Tibial nerve (tissue), 4 donors: ENCODE measurements at regions not wholly inside any gene's neighbourhood (a gene's known extent, or its start where the extent isn't known, plus 50 kb on each side); places are given as distances from the start of the nearest gene placed in this dataset.

Experiments used
- DNase-seq, 2 donors: peaks; one replicate each; pipeline ENCODE4 v3.0.0-alpha.2; 2019; ENCODE audit warnings: low spot score in 2 of 2
- H3K27ac ChIP-seq, 4 donors: fragments of 200-600 bp; sonication (generic) in 3 of 4; one replicate each; pipeline ENCODE4 v1.5.1; 2017 to 2019; ENCODE audit warnings: mild to moderate bottlenecking in 1 of 4
- H3K27me3 ChIP-seq, 2 donors: fragments of 200-600 bp; sonication (generic) in 1 of 2; one replicate each; pipeline versions ENCODE4 v1.5.1 to v1.6.0; 2017 to 2019
- H3K36me3 ChIP-seq, 3 donors: fragments of 200-600 bp; sonication (generic); one replicate each; pipeline ENCODE4 v1.5.1; 2018 to 2019
- H3K4me1 ChIP-seq, 4 donors: fragments of 200-600 bp; sonication (generic) in 3 of 4; one replicate each; pipeline ENCODE4 v1.5.1; 2017 to 2019
- H3K4me3 ChIP-seq, 4 donors: fragments of 200-600 bp; sonication (generic) in 3 of 4; one replicate each; pipeline ENCODE4 v1.5.1; 2017 to 2019; ENCODE audit warnings: mild to moderate bottlenecking in 1 of 4, moderate library complexity in 1 of 4
- H3K9me3 ChIP-seq, 4 donors: fragments of 200-600 bp; sonication (generic) in 3 of 4; one replicate each; pipeline ENCODE4 v1.5.1; 2017 to 2019
- EP300 ChIP-seq, 2 donors: sonication (generic); formaldehyde crosslinking; IDR thresholded peaks; one replicate each; pipeline ENCODE4 v1.6.1; 2017; ENCODE audit warnings: antibody characterized with exemption in 2 of 2, mild to moderate bottlenecking in 1 of 2
- POLR2A ChIP-seq, 2 donors: fragments of 450-650 bp; IDR thresholded peaks; one replicate each; pipeline ENCODE4 v1.6.1; 2017; ENCODE audit warnings: antibody characterized with exemption in 2 of 2, mild to moderate bottlenecking in 2 of 2, moderate library complexity in 2 of 2
- WGBS, 2 donors: methylation state at CpG; one replicate each; pipeline ENCODE4 v1.1.5; 2018; 5-methylcytosine and 5-hydroxymethylcytosine counted together
- TF ChIP-seq, protein P1 (sequence below), 5 experiments: fragments of 200-600 bp in 3 of 5; fragments of 450-650 bp in 2 of 5; sonication (generic) in 3 of 5; IDR thresholded peaks; one replicate each; pipeline ENCODE4 v1.5.1; 2016 to 2019; ENCODE audit warnings: antibody characterized with exemption in 5 of 5, mild to moderate bottlenecking in 3 of 5, moderate library complexity in 2 of 5

- Histone ChIP-seq H3K9me3 (no peaks in the 10 kb centered on the region), H3K4me1 (peaks cover 0 to 2% (median 0%) of the 10 kb centered on the region in 4 donors), H3K36me3 (no peaks in the 10 kb centered on the region), H3K27me3 (no peaks in the 10 kb centered on the region), H3K4me3 (no peak overlapping the region), H3K27ac (no peak overlapping the region)
- no peak for DNase-seq
- WGBS, 2 donors = 75 to 76% methylated on average over 4 of the region's 4 CpGs
- TF ChIP-seq, protein P1, sequence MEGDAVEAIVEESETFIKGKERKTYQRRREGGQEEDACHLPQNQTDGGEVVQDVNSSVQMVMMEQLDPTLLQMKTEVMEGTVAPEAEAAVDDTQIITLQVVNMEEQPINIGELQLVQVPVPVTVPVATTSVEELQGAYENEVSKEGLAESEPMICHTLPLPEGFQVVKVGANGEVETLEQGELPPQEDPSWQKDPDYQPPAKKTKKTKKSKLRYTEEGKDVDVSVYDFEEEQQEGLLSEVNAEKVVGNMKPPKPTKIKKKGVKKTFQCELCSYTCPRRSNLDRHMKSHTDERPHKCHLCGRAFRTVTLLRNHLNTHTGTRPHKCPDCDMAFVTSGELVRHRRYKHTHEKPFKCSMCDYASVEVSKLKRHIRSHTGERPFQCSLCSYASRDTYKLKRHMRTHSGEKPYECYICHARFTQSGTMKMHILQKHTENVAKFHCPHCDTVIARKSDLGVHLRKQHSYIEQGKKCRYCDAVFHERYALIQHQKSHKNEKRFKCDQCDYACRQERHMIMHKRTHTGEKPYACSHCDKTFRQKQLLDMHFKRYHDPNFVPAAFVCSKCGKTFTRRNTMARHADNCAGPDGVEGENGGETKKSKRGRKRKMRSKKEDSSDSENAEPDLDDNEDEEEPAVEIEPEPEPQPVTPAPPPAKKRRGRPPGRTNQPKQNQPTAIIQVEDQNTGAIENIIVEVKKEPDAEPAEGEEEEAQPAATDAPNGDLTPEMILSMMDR (IDR thresholded peaks at IDR 0.05) = no peak
These were observed 213.8 kb downstream of the SH3BP4 start for GRCh38 chr2:235165631-235166030.

GRCh38 chr2:235168174-235168979, 216.6 kb downstream of the SH3BP4 start:
- Histone ChIP-seq H3K4me1 (peaks cover 0 to 11% (median 4%) of the 10 kb centered on the region in 4 donors), H3K36me3 (no peaks in the 10 kb centered on the region), H3K4me3 (no peak overlapping the region), H3K9me3 (no peaks in the 10 kb centered on the region), H3K27me3 (no peaks in the 10 kb centered on the region), H3K27ac (no peak overlapping the region)
- TF ChIP-seq EP300 (IDR thresholded peaks at IDR 0.05) (no peak), POLR2A (IDR thresholded peaks at IDR 0.05) (no peak)
- TF ChIP-seq, protein P1 (IDR thresholded peaks at IDR 0.05) = no peak
- no peak for DNase-seq
- 72 to 76% methylated on average over 8 of the region's 8 CpGs for WGBS, 2 donors

- H3K9me3 ChIP-seq = no peaks in the 10 kb centered on the region
- TF ChIP-seq POLR2A (IDR thresholded peaks at IDR 0.05) (no peak), EP300 (IDR thresholded peaks at IDR 0.05) (no peak)
- TF ChIP-seq, protein P1 (IDR thresholded peaks at IDR 0.05) = no peak
- no peak overlapping the region for H3K4me3 ChIP-seq
- no peaks in the 10 kb centered on the region for H3K27me3 ChIP-seq
- WGBS, 2 donors = 48 to 70% methylated on average over 3 of the region's 3 CpGs
- H3K4me1 ChIP-seq = peaks cover 0 to 11% (median 4%) of the 10 kb centered on the region in 4 donors
- no peak for DNase-seq
- no peaks in the 10 kb centered on the region for H3K36me3 ChIP-seq
- no peak overlapping the region for H3K27ac ChIP-seq
These were observed 218.2 kb downstream of the SH3BP4 start for GRCh38 chr2:235170016-235170415.

DNA sequence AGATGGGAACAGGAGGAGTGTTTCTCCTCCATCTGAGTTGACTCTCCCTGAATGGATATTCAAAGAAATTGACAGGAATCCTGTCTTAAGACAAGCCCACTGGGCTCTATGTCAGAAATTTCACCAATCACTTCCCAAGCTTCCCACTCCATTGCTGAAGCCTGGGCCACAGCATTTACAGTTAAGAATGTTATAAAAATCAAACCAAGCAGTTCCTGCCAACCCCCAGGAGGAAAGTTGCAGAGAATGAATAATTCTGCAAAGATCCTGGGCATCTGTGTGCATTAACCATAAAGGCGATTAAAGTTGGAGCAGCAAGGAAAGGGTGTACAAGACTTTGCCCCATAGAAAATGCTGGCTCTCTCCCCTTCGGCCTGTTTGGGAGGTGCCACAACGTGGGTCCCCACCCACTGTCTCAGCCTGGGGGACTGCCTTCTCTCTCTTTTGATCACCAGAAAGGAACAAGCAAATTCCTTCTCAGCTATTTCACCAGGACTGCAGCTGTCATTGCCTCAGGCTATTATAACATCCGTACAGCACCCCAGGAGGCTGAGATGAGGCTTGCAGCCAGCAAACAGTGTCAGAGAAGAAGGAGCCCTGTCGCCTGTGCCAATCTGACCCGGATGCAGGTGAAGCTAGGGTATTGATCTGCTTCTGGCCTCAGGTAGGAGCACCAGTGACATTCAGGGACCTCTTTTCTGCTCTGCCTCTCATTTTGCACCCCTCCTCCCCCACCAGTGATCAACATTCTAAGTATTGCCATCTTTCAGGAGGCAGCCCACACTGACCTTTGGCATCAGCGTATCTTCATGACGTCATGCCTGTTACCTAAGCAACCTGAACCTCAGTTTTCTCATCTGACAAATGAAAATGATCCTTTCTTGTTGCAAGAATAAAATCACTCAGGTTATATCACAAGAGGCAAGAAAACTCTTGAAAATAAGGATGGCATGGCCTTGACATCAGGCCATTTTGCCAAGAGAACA, 219.0 kb downstream of the SH3BP4 start:
- H3K9me3 ChIP-seq = no peaks in the 10 kb centered on the region
- no peak overlapping the region for H3K27ac ChIP-seq
- TF ChIP-seq, protein P1 (IDR thresholded peaks at IDR 0.05) = no peak
- no peak for TF ChIP-seq POLR2A (IDR thresholded peaks at IDR 0.05)
- TF ChIP-seq EP300 (IDR thresholded peaks at IDR 0.05) = no peak
- 27 to 42% methylated on average over 8 of the region's 8 CpGs for WGBS, 2 donors
- no peaks in the 10 kb centered on the region for H3K27me3 ChIP-seq
- DNase-seq = no peak
- no peak overlapping the region for H3K4me3 ChIP-seq
- peaks cover 0 to 11% (median 4%) of the 10 kb centered on the region in 4 donors for H3K4me1 ChIP-seq
- no peaks in the 10 kb centered on the region for H3K36me3 ChIP-seq
